ENCODE measurements at regions not wholly inside any gene's neighbourhood (a gene's known extent, or its start where the extent isn't known, plus 50 kb on each side); places are given as distances from the start of the nearest gene placed in this dataset.

DNA sequence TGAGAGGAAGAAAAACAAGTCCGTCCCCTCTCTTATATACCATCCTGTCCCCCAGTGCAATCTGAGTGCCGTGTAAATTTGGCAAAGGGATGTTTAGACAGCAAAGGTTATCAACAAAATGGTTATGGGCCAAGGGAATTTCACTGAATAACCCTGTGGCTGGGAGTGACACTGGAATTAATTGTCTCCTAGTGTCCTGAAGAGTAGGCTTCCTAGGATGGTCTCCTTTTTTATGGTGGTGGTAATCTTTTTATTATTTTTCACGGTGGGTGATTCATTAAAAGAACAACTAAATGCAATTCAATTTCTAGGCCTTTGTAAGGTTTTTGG, 244.2 kb downstream of the PIK3R1 start:
- TF ChIP-seq, protein P1, sequence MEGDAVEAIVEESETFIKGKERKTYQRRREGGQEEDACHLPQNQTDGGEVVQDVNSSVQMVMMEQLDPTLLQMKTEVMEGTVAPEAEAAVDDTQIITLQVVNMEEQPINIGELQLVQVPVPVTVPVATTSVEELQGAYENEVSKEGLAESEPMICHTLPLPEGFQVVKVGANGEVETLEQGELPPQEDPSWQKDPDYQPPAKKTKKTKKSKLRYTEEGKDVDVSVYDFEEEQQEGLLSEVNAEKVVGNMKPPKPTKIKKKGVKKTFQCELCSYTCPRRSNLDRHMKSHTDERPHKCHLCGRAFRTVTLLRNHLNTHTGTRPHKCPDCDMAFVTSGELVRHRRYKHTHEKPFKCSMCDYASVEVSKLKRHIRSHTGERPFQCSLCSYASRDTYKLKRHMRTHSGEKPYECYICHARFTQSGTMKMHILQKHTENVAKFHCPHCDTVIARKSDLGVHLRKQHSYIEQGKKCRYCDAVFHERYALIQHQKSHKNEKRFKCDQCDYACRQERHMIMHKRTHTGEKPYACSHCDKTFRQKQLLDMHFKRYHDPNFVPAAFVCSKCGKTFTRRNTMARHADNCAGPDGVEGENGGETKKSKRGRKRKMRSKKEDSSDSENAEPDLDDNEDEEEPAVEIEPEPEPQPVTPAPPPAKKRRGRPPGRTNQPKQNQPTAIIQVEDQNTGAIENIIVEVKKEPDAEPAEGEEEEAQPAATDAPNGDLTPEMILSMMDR (IDR thresholded peaks at IDR 0.05), result no peak
- no peak for TF ChIP-seq POLR2A (IDR thresholded peaks at IDR 0.05)

Measured in lower leg skin (tissue), 3 donors.